Transverse colon (tissue), 4 donors: ENCODE measurements at regions not wholly inside any gene's neighbourhood (a gene's known extent, or its start where the extent isn't known, plus 50 kb on each side); places are given as distances from the start of the nearest gene placed in this dataset.

Experiments used
- CTCF ChIP-seq, 5 experiments: fragments of 200-600 bp in 3 of 5; fragments of 450-650 bp in 2 of 5; sonication (generic) in 3 of 5; IDR thresholded peaks; 1 replicate in 2 of 5; 2 replicates in 3 of 5; pipeline ENCODE4 v1.5.1; 2016 to 2017; ENCODE audit warnings: antibody characterized with exemption in 5 of 5, inconsistent platforms in 3 of 5, mild to moderate bottlenecking in 2 of 5, moderate library complexity in 1 of 5
- POLR2A ChIP-seq: fragments of 450-650 bp; IDR thresholded peaks from one replicate; pipeline ENCODE4 v1.6.1; 2016; ENCODE audit warnings: antibody characterized with exemption, mild to moderate bottlenecking, moderate library complexity
- POLR2AphosphoS5 ChIP-seq, 3 donors: sonication (generic); formaldehyde crosslinking; IDR thresholded peaks; one replicate each; pipeline ENCODE4 v1.6.1; 2016; ENCODE audit warnings: antibody characterized with exemption in 3 of 3

DNA sequence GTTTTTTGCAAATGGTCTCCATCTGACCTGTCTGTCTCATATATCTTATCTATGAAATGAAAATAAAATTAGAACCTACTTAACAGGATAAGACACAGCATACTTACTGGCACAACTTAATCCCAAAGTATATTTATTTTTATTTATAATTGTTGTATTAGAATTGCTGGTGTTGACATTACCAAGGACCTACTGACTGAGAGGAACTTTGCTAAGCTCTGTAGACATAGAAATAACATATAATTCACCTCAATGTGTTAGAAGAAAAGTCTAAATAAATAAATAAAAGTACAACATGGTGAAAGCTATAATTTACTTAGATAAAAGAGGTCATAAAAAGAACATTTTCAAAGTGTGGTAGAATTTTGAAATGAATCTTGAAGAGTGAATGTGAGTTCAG, 1650.5 kb upstream of the NUDT12 start:
- TF ChIP-seq CTCF (IDR thresholded peaks at IDR 0.05): no peak
- TF ChIP-seq POLR2A: no peak
- no peak for TF ChIP-seq POLR2AphosphoS5 (IDR thresholded peaks at IDR 0.05)
